ENCODE measurements at regions not wholly inside any gene's neighbourhood (a gene's known extent, or its start where the extent isn't known, plus 50 kb on each side); places are given as distances from the start of the nearest gene placed in this dataset.

DNA sequence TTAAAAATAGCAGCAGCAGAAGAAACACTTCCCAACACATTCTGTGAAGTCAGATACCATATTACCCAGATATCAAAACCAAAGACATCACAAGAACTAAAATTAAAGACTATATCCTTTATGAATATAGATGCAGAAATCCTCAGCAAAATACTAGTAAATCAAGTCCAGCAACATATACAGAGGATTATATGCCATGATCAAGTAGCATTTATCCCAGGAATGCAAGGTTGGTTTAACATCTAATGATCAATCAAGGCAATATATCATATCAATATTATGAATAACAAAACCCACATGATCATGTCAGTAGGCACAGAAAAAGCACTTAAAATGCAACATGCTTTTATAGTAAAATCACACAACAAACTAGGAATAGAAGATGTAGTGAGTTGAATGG lies 88.1 kb downstream of the RPS24 start:
- H3K9me3 ChIP-seq, result peaks cover 0 to 35% of the 10 kb centered on the region in 2 donors
- no peak for ATAC-seq
- DNase-seq, result no peak
- H3K27me3 ChIP-seq, result no peaks in the 10 kb centered on the region
- no peak overlapping the region for H3K4me3 ChIP-seq
- TF ChIP-seq, protein P1, sequence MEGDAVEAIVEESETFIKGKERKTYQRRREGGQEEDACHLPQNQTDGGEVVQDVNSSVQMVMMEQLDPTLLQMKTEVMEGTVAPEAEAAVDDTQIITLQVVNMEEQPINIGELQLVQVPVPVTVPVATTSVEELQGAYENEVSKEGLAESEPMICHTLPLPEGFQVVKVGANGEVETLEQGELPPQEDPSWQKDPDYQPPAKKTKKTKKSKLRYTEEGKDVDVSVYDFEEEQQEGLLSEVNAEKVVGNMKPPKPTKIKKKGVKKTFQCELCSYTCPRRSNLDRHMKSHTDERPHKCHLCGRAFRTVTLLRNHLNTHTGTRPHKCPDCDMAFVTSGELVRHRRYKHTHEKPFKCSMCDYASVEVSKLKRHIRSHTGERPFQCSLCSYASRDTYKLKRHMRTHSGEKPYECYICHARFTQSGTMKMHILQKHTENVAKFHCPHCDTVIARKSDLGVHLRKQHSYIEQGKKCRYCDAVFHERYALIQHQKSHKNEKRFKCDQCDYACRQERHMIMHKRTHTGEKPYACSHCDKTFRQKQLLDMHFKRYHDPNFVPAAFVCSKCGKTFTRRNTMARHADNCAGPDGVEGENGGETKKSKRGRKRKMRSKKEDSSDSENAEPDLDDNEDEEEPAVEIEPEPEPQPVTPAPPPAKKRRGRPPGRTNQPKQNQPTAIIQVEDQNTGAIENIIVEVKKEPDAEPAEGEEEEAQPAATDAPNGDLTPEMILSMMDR (IDR thresholded peaks at IDR 0.05), result no peak
- H3K4me1 ChIP-seq, result no peaks in the 10 kb centered on the region
- intact Hi-C loops (cut with DNase I), result no loop called here
- no peaks in the 10 kb centered on the region for H3K36me3 ChIP-seq
- H3K27ac ChIP-seq, result no peak overlapping the region

DNA sequence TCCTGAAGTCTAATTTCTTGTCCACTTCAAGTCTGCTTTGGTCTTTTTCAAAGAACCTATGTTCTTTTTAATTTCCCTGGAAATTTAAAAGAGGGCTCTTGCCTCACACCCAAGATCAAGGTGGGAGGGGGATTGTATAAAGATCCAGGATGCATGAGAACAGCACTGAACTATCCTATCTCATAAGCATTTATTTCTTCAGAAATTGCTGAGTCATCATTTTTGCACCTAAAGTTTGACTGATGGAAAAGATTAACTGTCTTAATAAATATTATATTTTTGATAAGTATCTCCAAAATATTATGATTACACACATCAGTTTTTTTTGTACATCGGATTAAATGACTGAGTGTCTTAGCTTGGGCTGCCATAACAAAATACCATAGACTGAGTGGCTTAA lies 90.5 kb downstream of the RPS24 start:
- H3K27ac ChIP-seq, result no peak overlapping the region
- no peaks in the 10 kb centered on the region for H3K4me1 ChIP-seq
- no peaks in the 10 kb centered on the region for H3K27me3 ChIP-seq
- H3K4me3 ChIP-seq, result no peak overlapping the region
- ATAC-seq (no peak), DNase-seq (no peak)
- intact Hi-C loops (cut with DNase I), result no loop called here
- H3K36me3 ChIP-seq, result no peaks in the 10 kb centered on the region
- TF ChIP-seq, protein P1 (IDR thresholded peaks at IDR 0.05), result no peak
- H3K9me3 ChIP-seq, result peaks cover 0 to 35% of the 10 kb centered on the region in 2 donors

- TF ChIP-seq, protein P1 (IDR thresholded peaks at IDR 0.05), result no peak
- DNase-seq (no peak), ATAC-seq (no peak)
- H3K4me3 ChIP-seq, result no peak overlapping the region
- H3K27ac ChIP-seq, result no peak overlapping the region
- H3K36me3 ChIP-seq, result no peaks in the 10 kb centered on the region
- H3K9me3 ChIP-seq, result no peaks in the 10 kb centered on the region
- intact Hi-C loops (cut with DNase I), result no loop called here
- no peaks in the 10 kb centered on the region for H3K4me1 ChIP-seq
- H3K27me3 ChIP-seq, result no peaks in the 10 kb centered on the region
These were observed 95.5 kb downstream of the RPS24 start for GRCh38 chr10:78129211-78129610.

DNA sequence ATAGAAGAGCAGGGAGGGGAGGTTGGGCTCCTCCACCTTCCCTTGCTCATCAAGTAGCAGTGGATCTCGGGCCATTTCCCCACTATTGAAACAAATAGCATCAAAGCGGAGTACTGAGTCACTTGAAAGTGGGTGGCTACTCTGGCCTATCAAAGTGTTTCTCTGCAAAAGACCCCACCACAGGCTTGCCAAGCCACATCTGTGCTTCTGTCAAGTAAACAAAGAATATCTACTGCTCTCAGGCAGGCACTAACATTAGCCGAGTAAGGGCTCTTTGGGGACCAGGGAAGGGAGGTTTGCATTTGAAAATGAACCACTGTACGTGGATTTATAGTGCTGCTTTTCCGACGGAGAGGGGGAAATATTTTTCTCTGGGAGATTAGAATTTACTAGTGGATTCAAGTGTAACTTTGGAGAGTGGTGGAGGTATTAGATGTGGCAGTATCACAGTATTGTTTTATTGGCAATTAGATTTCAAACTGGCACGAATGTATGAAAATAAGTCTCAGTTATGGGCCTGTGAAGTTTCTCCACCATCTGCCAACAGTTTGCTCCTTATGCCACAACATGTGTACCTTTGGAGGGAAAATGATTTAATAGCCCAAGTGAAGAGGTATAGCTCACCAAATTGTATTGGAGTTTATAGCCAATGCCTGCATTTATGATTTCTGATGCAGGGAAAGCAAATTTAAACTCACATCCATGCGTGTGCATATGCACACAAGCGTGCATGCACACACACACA lies 97.5 kb downstream of the RPS24 start:
- H3K27ac ChIP-seq, result no peak overlapping the region
- no peaks in the 10 kb centered on the region for H3K4me1 ChIP-seq
- no peaks in the 10 kb centered on the region for H3K36me3 ChIP-seq
- no peak for ATAC-seq
- DNase-seq, result no peak
- no peak overlapping the region for H3K4me3 ChIP-seq
- TF ChIP-seq, protein P1 (IDR thresholded peaks at IDR 0.05), result no peak
- H3K9me3 ChIP-seq, result no peaks in the 10 kb centered on the region
- no peaks in the 10 kb centered on the region for H3K27me3 ChIP-seq
- intact Hi-C loops (cut with DNase I), result no loop called here

DNA sequence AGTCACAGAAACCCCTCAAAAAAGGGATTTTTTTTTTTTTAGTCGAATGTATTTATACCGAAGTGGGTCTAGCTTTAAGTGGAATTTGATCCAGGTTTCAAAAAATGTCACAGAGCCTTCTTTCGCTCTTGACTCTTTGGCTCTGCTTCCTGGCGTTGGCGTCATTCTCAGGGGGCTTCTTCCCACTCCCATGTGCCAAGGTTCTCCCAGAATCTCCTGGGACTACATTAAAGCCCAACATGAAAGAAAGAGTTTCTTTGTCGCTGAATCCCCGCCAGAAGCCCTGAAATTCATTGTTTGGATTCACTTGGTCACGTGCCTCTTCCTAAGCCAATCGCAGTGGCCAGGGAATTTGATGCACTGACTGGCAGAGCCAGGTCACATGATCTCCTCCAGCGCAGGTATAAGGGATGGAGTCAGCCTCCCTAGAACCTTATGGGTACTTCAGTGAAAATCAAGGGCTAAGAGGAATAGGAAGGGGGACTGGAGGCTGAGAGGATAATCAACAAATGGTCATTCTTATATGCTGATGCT lies 101.2 kb downstream of the RPS24 start:
- H3K27ac ChIP-seq, result no peak overlapping the region
- H3K27me3 ChIP-seq, result no peaks in the 10 kb centered on the region
- TF ChIP-seq, protein P1 (IDR thresholded peaks at IDR 0.05), result no peak
- ATAC-seq (no peak), DNase-seq (no peak)
- intact Hi-C loops (cut with DNase I), result no loop called here
- no peak overlapping the region for H3K4me3 ChIP-seq
- no peaks in the 10 kb centered on the region for H3K4me1 ChIP-seq
- H3K9me3 ChIP-seq, result no peaks in the 10 kb centered on the region
- no peaks in the 10 kb centered on the region for H3K36me3 ChIP-seq

Data from left lung (tissue), 4 donors.